GM19238 (cell line): ENCODE measurements at regions not wholly inside any gene's neighbourhood (a gene's known extent, or its start where the extent isn't known, plus 50 kb on each side); places are given as distances from the start of the nearest gene placed in this dataset.
A peak's percentile ranks its signal among the peaks of the same experiment; 100 is the strongest.
"Not testable (repeated sequence)": the region's sequence is repeated elsewhere in the genome, so short reads cannot be mapped to it uniquely, and the experiment has no call there.

ENCODE experiments used
- DNase-seq: peaks from one replicate; pipeline ENCODE4 v3.0.0; 2011; ENCODE audit warnings: low spot score; ENCODE audit not compliant: insufficient read length

- no peak for DNase-seq
These were observed 149.5 kb upstream of the ZNF516 start for GRCh38 chr18:76644580-76644979.

- no peak for DNase-seq
These were observed 149.0 kb upstream of the ZNF516 start for GRCh38 chr18:76643996-76644395.

- DNase-seq, result no peak
These were observed 148.2 kb upstream of the ZNF516 start for GRCh38 chr18:76643199-76643598.

- DNase-seq, result no peak
These were observed 145.4 kb upstream of the ZNF516 start for GRCh38 chr18:76640438-76640837.

GRCh38 chr18:76634564-76634963, 139.5 kb upstream of the ZNF516 start:
- DNase-seq, result no peak

- DNase-seq, result no peak
These were observed 138.7 kb upstream of the ZNF516 start for GRCh38 chr18:76633588-76634269.

- no peak for DNase-seq
These were observed 132.4 kb upstream of the ZNF516 start for GRCh38 chr18:76627444-76627843.

- no peak for DNase-seq
These were observed 131.9 kb upstream of the ZNF516 start for GRCh38 chr18:76626991-76627390.

- DNase-seq, result no peak
These were observed 127.6 kb upstream of the ZNF516 start for GRCh38 chr18:76622651-76623050.

- DNase-seq, result no peak
These were observed 126.9 kb upstream of the ZNF516 start for GRCh38 chr18:76621782-76622495.

GRCh38 chr18:76621226-76621625, 126.2 kb upstream of the ZNF516 start:
- DNase-seq, result no peak

GRCh38 chr18:76620321-76621170, 125.5 kb upstream of the ZNF516 start:
- DNase-seq, result peak; percentile 53

- no peak for DNase-seq
These were observed 124.7 kb upstream of the ZNF516 start for GRCh38 chr18:76619621-76620315.

GRCh38 chr18:76619261-76619620, 124.2 kb upstream of the ZNF516 start:
- no peak for DNase-seq

- no peak for DNase-seq
These were observed 123.7 kb upstream of the ZNF516 start for GRCh38 chr18:76618721-76619120.

GRCh38 chr18:76616373-76616772, 121.3 kb upstream of the ZNF516 start:
- DNase-seq, result no peak

- no peak for DNase-seq
These were observed 120.2 kb upstream of the ZNF516 start for GRCh38 chr18:76615065-76615733.

GRCh38 chr18:76613755-76614120, 118.7 kb upstream of the ZNF516 start:
- no peak for DNase-seq

- DNase-seq, result no peak
These were observed 118.2 kb upstream of the ZNF516 start for GRCh38 chr18:76613053-76613754.

- not testable (repeated sequence) for DNase-seq
These were observed 116.7 kb upstream of the ZNF516 start for GRCh38 chr18:76611750-76612045.
